Body of pancreas (tissue), 4 donors: ENCODE measurements at regions not wholly inside any gene's neighbourhood (a gene's known extent, or its start where the extent isn't known, plus 50 kb on each side); places are given as distances from the start of the nearest gene placed in this dataset.

Source experiments
- CTCF ChIP-seq, 7 experiments: fragments of 450-650 bp in 4 of 7; fragments of 200-600 bp in 3 of 7; sonication (generic) in 3 of 7; IDR thresholded peaks; one replicate each; pipeline ENCODE4 v1.5.1; 2016 to 2019; ENCODE audit warnings: antibody characterized with exemption in 7 of 7
- POLR2A ChIP-seq, 3 donors: fragments of 450-650 bp; IDR thresholded peaks; one replicate each; pipeline ENCODE4 v1.6.1; 2016; ENCODE audit warnings: antibody characterized with exemption in 3 of 3, mild to moderate bottlenecking in 2 of 3

DNA sequence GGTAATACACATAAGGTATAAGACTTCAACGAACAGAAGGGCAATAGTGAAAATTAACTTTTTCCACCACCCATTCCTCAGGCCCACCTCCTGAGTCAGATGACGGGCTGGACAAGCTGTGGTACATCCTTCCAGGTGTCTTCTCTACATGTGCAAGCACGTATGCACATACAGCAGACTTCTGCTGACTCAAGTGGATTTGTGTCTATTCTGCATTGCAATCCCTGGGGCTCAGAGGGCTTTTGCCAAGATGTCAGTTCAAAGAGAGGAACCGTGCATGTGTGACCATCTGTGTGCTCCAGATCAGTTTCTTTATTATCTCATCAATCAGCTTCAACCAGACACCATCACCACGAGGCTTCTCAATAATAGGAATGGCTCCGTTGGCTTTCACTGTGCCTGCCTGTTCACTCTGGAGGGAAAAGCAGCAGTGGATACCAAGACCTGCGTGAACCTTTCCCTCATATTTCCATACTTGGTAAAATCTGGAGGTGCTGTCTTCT is 288.4 kb downstream of the MTRR start:
- TF ChIP-seq CTCF (IDR thresholded peaks at IDR 0.05), result no peak
- TF ChIP-seq POLR2A (IDR thresholded peaks at IDR 0.05), result no peak
